Caco-2 (cell line): ENCODE measurements at regions not wholly inside any gene's neighbourhood (a gene's known extent, or its start where the extent isn't known, plus 50 kb on each side); places are given as distances from the start of the nearest gene placed in this dataset.

Source experiments
- BruUV-seq: library from RNA; stranded (reverse); fragments of 400-500 nt; replicated peaks from 2 replicates; lab custom pipeline; 2021; lab: Mats Ljungman, UMichigan
- CTCF ChIA-PET: fragments of 300-600 bp; sonication (Branson Sonifier 250); formaldehyde crosslinking; loops from one replicate; lab custom pipeline; 2022; ENCODE audit warnings: antibody characterized with exemption; lab: Charles Lee
- POLR2A ChIA-PET: fragments of 300-600 bp; sonication (Branson Sonifier 250); formaldehyde crosslinking; loops from one replicate; lab custom pipeline; 2022; ENCODE audit warnings: antibody characterized with exemption; lab: Charles Lee
- DNase-seq, 2 experiments: peaks; one replicate each; pipeline versions ENCODE4 v3.0.0 to v3.0.0-alpha.2; 2020 to 2022
- H3K27me3 ChIP-seq: replicated peaks from 2 replicates; pipeline ENCODE4 v1.6.0; 2011; ENCODE audit warnings: low read length; ENCODE audit not compliant: control insufficient read depth, insufficient read depth
- H3K36me3 ChIP-seq: 2 replicates; pipeline ENCODE4 v1.5.1; 2011; ENCODE audit warnings: low read length; ENCODE audit not compliant: control insufficient read depth, insufficient read depth
- H3K4me1 ChIP-seq: fragments of 250-450 bp; sonication (Bioruptor Pico); 2 replicates; pipeline ENCODE4 v1.5.1; 2020; ENCODE audit warnings: mild to moderate bottlenecking
- H3K4me3 ChIP-seq: 2 replicates; pipeline ENCODE4 v1.5.1; 2011; ENCODE audit warnings: low read depth, mild to moderate bottlenecking, control low read depth, low read length
- H3K9me3 ChIP-seq: fragments of 250-450 bp; sonication (Bioruptor Pico); 2 replicates; pipeline ENCODE4 v1.5.1; 2020; ENCODE audit warnings: mild to moderate bottlenecking, moderate library complexity
- H3K27ac Mint-ChIP-seq: one replicate; pipeline ENCODE4 v1.8.0; 2022; ENCODE audit warnings: mixed read lengths; ENCODE audit not compliant: unreplicated experiment
- H3K27me3 Mint-ChIP-seq: one replicate; pipeline ENCODE4 v1.8.0; 2022; ENCODE audit warnings: mixed read lengths; ENCODE audit not compliant: insufficient read depth, unreplicated experiment
- H3K36me3 Mint-ChIP-seq: one replicate; pipeline ENCODE4 v1.8.0; 2022; ENCODE audit warnings: mild to moderate bottlenecking, mixed read lengths; ENCODE audit not compliant: insufficient read depth, unreplicated experiment
- H3K4me1 Mint-ChIP-seq: one replicate; pipeline ENCODE4 v1.8.0; 2022; ENCODE audit warnings: low read depth, mixed read lengths; ENCODE audit not compliant: unreplicated experiment
- H3K4me3 Mint-ChIP-seq: one replicate; pipeline ENCODE4 v1.8.0; 2022; ENCODE audit warnings: mild to moderate bottlenecking, moderate library complexity, mixed read lengths; ENCODE audit not compliant: unreplicated experiment
- H3K9me3 Mint-ChIP-seq: one replicate; pipeline ENCODE4 v1.8.0; 2022; ENCODE audit warnings: mixed read lengths; ENCODE audit not compliant: unreplicated experiment
- CTCF ChIP-seq, 2 experiments: fragments of 200-600 bp in 1 of 2; IDR thresholded peaks; 1 replicate in 1 of 2; 2 replicates in 1 of 2; pipeline versions ENCODE4 v1.5.1 to v1.8.0; 2011 to 2022; ENCODE audit warnings: antibody characterized with exemption in 1 of 2, control low read depth in 1 of 2, inconsistent platforms in 1 of 2, low read depth in 1 of 2, low read length in 1 of 2, mild to moderate bottlenecking in 1 of 2, moderate library complexity in 1 of 2; ENCODE audit not compliant: insufficient read depth in 1 of 2, severe bottlenecking in 1 of 2, unreplicated experiment in 1 of 2
- intact Hi-C: fragments of 100-400 bp; cut with micrococcal nuclease; formaldehyde crosslinking; loops from one replicate; pipeline ENCODE4 v1.10.0; 2022; ENCODE audit not compliant: unreplicated experiment

DNA sequence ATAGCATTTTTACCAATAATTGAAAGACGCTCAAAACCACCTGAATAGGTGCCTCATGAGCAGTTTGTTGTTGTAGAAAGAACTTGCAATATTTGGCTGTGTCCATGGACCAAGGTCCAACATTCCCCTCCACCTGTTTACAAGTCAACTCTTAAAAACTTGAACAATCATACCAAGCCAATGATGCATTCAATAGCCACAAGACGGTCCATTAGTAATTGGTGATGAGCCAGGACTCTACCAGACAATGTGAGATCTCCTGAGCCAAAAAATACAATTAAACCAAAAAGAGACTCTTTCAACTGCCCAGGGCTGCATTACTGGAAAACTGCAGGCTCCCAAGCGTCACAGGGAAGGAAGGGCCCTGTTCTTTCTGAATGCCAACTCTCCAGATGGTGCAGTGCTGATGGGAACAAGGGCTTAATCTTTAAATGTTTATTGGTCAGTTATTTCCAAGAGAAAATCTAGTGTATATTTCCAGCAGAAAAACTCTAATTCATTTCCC is 118.8 kb upstream of the EPB41L3 start:
- no peak overlapping the region for H3K27ac Mint-ChIP-seq
- Histone ChIP-seq H3K27me3 (no peaks in the 10 kb centered on the region), H3K4me1 (no peaks in the 10 kb centered on the region), H3K9me3 (no peaks in the 10 kb centered on the region), H3K4me3 (no peak overlapping the region), H3K36me3 (no peaks in the 10 kb centered on the region)
- DNase-seq = no peak
- no peaks in the 10 kb centered on the region for H3K4me1 Mint-ChIP-seq
- intact Hi-C loops = no loop called here
- CTCF ChIA-PET = no interaction called here
- peaks cover 13% of the 10 kb centered on the region for H3K27me3 Mint-ChIP-seq
- no TSS peak for BruUV-seq
- H3K4me3 Mint-ChIP-seq = no peak overlapping the region
- TF ChIP-seq CTCF (IDR thresholded peaks at IDR 0.05; ENCODE audit: insufficient read depth in 1 of 2, low read depth in 1 of 2, low read length in 1 of 2, severe bottlenecking in 1 of 2, unreplicated experiment in 1 of 2) = no peak
- no peaks in the 10 kb centered on the region for H3K36me3 Mint-ChIP-seq
- POLR2A ChIA-PET = no interaction called here
- H3K9me3 Mint-ChIP-seq = no peaks in the 10 kb centered on the region

- no peaks in the 10 kb centered on the region for H3K36me3 Mint-ChIP-seq
- H3K4me1 Mint-ChIP-seq = no peaks in the 10 kb centered on the region
- no TSS peak for BruUV-seq
- no peak overlapping the region for H3K27ac Mint-ChIP-seq
- Histone ChIP-seq H3K36me3 (no peaks in the 10 kb centered on the region), H3K4me3 (no peak overlapping the region), H3K9me3 (no peaks in the 10 kb centered on the region), H3K27me3 (no peaks in the 10 kb centered on the region), H3K4me1 (no peaks in the 10 kb centered on the region)
- CTCF ChIA-PET = no interaction called here
- POLR2A ChIA-PET = no interaction called here
- no peak for TF ChIP-seq CTCF (IDR thresholded peaks at IDR 0.05; ENCODE audit: insufficient read depth in 1 of 2, low read depth in 1 of 2, low read length in 1 of 2, severe bottlenecking in 1 of 2, unreplicated experiment in 1 of 2)
- H3K4me3 Mint-ChIP-seq = no peak overlapping the region
- no peak for DNase-seq
- no peaks in the 10 kb centered on the region for H3K9me3 Mint-ChIP-seq
- H3K27me3 Mint-ChIP-seq = peaks cover 16% of the 10 kb centered on the region
- intact Hi-C loops = no loop called here
Observed at GRCh38 chr18:5661179-5661578, 117.4 kb upstream of the EPB41L3 start.

DNA sequence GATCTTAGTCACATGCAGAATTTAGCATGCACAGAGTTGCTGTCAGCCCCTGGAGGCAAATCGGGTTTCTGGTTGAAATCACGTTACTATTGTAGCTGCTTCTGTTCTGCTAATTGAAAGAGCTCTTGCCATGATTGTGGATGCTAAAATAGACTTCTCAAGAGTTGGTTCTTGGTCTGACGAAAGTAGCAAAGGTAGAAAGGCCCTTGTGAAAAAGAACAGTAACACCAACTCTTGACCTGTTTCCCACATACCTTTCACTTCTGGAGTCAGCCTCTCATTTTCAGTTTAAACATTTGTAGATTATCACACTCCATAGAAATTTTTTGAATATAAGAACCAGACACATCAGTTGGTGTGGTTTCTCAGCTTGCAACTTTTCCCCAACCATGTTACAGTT is 110.0 kb upstream of the EPB41L3 start:
- no peaks in the 10 kb centered on the region for H3K9me3 Mint-ChIP-seq

More for the DNA sequence above, 110.0 kb upstream of the EPB41L3 start:
- H3K4me1 Mint-ChIP-seq = no peaks in the 10 kb centered on the region
- no peaks in the 10 kb centered on the region for H3K36me3 ChIP-seq
- no peak overlapping the region for H3K4me3 ChIP-seq
- ChIA-PET CTCF (no interaction called here), POLR2A (interaction anchor here (0.7 kb wide), 1 partner anchor 1583 kb away, joined by 3 read pairs; no protein-coding TSS in a partner anchor)
- no peak overlapping the region for H3K4me3 Mint-ChIP-seq
- no peaks in the 10 kb centered on the region for H3K9me3 ChIP-seq
- BruUV-seq = no TSS peak
- no peak overlapping the region for H3K27ac Mint-ChIP-seq
- H3K4me1 ChIP-seq = no peaks in the 10 kb centered on the region
- peaks cover 16% of the 10 kb centered on the region for H3K27me3 Mint-ChIP-seq
- no peak for DNase-seq
- H3K27me3 ChIP-seq = no peaks in the 10 kb centered on the region
- intact Hi-C loops = no loop called here
- TF ChIP-seq CTCF (IDR thresholded peaks at IDR 0.05; ENCODE audit: insufficient read depth in 1 of 2, low read depth in 1 of 2, low read length in 1 of 2, severe bottlenecking in 1 of 2, unreplicated experiment in 1 of 2) = no peak
- H3K36me3 Mint-ChIP-seq = no peaks in the 10 kb centered on the region
